OCI-LY7 (cell line): ENCODE measurements at regions not wholly inside any gene's neighbourhood (a gene's known extent, or its start where the extent isn't known, plus 50 kb on each side); places are given as distances from the start of the nearest gene placed in this dataset.
"Not testable (repeated sequence)": the region's sequence is repeated elsewhere in the genome, so short reads cannot be mapped to it uniquely, and the experiment has no call there.

Experiments used
- BruUV-seq: library from RNA; stranded (reverse); fragments of 400-500 nt; replicated peaks from 2 replicates; lab custom pipeline; 2021; lab: Mats Ljungman, UMichigan
- CTCF ChIA-PET: fragments of 300-600 bp; sonication (Branson Sonifier 250); formaldehyde crosslinking; loops from one replicate; lab custom pipeline; 2022; ENCODE audit warnings: antibody characterized with exemption; ENCODE audit not compliant: unreplicated experiment; lab: Charles Lee
- POLR2A ChIA-PET: fragments of 300-600 bp; sonication (Branson Sonifier 250); formaldehyde crosslinking; loops from one replicate; lab custom pipeline; 2022; ENCODE audit warnings: antibody characterized with exemption; lab: Charles Lee
- DNase-seq: peaks from one replicate; pipeline ENCODE4 v3.0.0-alpha.2; 2015; ENCODE audit warnings: low spot score
- H2AFZ ChIP-seq: fragments of 200-600 bp; sonication (generic), shearing (Covaris generic); 2 replicates; pipeline ENCODE4 v1.6.1; 2014; ENCODE audit warnings: mild to moderate bottlenecking, antibody characterized with exemption, low read length, moderate library complexity
- H3K27ac ChIP-seq: fragments of 200-600 bp; sonication (generic); 2 replicates; pipeline ENCODE4 v1.5.1; 2014; ENCODE audit warnings: mixed run types, low read depth, mild to moderate bottlenecking, moderate library complexity, low read length, inconsistent platforms; ENCODE audit not compliant: poor library complexity, severe bottlenecking
- H3K36me3 ChIP-seq: fragments of 200-600 bp; sonication (generic); 2 replicates; pipeline ENCODE4 v1.6.1; 2014; ENCODE audit warnings: mild to moderate bottlenecking, antibody characterized with exemption, low read length, moderate library complexity, mixed read lengths; ENCODE audit not compliant: insufficient read depth
- H3K4me1 ChIP-seq: fragments of 200-600 bp; sonication (generic); 2 replicates; pipeline ENCODE4 v1.5.1; 2014; ENCODE audit warnings: mild to moderate bottlenecking, low read length; ENCODE audit not compliant: insufficient read depth, poor library complexity, severe bottlenecking
- H3K4me2 ChIP-seq: fragments of 200-600 bp; sonication (generic); 2 replicates; pipeline ENCODE4 v1.6.1; 2014; ENCODE audit warnings: mild to moderate bottlenecking, low read length
- H3K4me3 ChIP-seq: fragments of 200-600 bp; sonication (generic); 2 replicates; pipeline ENCODE4 v1.5.1; 2014; ENCODE audit warnings: mild to moderate bottlenecking, low read depth, low read length; ENCODE audit not compliant: poor library complexity, severe bottlenecking
- H3K79me2 ChIP-seq: fragments of 200-600 bp; sonication (generic); 2 replicates; pipeline ENCODE4 v1.6.1; 2016; ENCODE audit warnings: low read depth, mild to moderate bottlenecking, low read length, moderate library complexity, mixed read lengths; ENCODE audit not compliant: insufficient read depth
- H3K9me2 ChIP-seq: fragments of 200-600 bp; sonication (generic); 2 replicates; pipeline ENCODE4 v1.6.1; 2016; ENCODE audit warnings: mild to moderate bottlenecking, low read length, mixed read lengths; ENCODE audit not compliant: insufficient read depth
- H3K9me3 ChIP-seq: fragments of 200-600 bp; sonication (generic); 2 replicates; pipeline ENCODE4 v1.6.1; 2014; ENCODE audit warnings: mild to moderate bottlenecking, mixed run types, low read length, mixed read lengths
- H4K20me1 ChIP-seq: fragments of 200-600 bp; sonication (generic); 2 replicates; pipeline ENCODE4 v1.6.1; 2014; ENCODE audit warnings: mild to moderate bottlenecking, antibody characterized with exemption, low read length, moderate library complexity, mixed read lengths; ENCODE audit not compliant: insufficient read depth
- CTCF ChIP-seq: fragments of 200-600 bp; sonication (generic); conservative IDR thresholded peaks from 2 replicates; pipeline ENCODE4 v1.5.1; 2014; ENCODE audit warnings: mild to moderate bottlenecking, antibody characterized with exemption, low read length, moderate library complexity, mixed read lengths
- EZH2phosphoT487 ChIP-seq: fragments of 200-600 bp; sonication (generic); IDR thresholded peaks from 2 replicates; pipeline ENCODE4 v1.6.1; 2018; ENCODE audit warnings: low read depth, borderline replicate concordance, mild to moderate bottlenecking, mixed run types, antibody characterized with exemption, low read length, moderate library complexity, mixed read lengths
- intact Hi-C: fragments of 100-400 bp; cut with micrococcal nuclease; formaldehyde crosslinking; loops from one replicate; pipeline ENCODE4 v1.10.0; 2022; ENCODE audit not compliant: unreplicated experiment

- CTCF ChIA-PET, result no interaction called here
- H3K36me3 ChIP-seq, result no peaks in the 10 kb centered on the region
- H3K9me2 ChIP-seq, result no peaks in the 10 kb centered on the region
- TF ChIP-seq EZH2phosphoT487, result no peak
- TF ChIP-seq CTCF, result no peak
- POLR2A ChIA-PET, result interaction anchor here (0.5 to 0.6 kb wide), 2 partner anchors 43 to 382 kb away, joined by 3 read pairs; no protein-coding TSS in a partner anchor
- H4K20me1 ChIP-seq, result no peaks in the 10 kb centered on the region
- no peak overlapping the region for H3K4me2 ChIP-seq
- no peak overlapping the region for H3K4me3 ChIP-seq
- H3K27ac ChIP-seq, result no peak overlapping the region
- H3K4me1 ChIP-seq, result no peaks in the 10 kb centered on the region
- H3K79me2 ChIP-seq, result no peaks in the 10 kb centered on the region
- intact Hi-C loops, result no loop called here
- no TSS peak for BruUV-seq
- DNase-seq, result no peak
- no peak overlapping the region for H2AFZ ChIP-seq
- no peaks in the 10 kb centered on the region for H3K9me3 ChIP-seq
Observed at GRCh38 chr7:86089455-86089854, 554.3 kb upstream of the GRM3 start.

DNA sequence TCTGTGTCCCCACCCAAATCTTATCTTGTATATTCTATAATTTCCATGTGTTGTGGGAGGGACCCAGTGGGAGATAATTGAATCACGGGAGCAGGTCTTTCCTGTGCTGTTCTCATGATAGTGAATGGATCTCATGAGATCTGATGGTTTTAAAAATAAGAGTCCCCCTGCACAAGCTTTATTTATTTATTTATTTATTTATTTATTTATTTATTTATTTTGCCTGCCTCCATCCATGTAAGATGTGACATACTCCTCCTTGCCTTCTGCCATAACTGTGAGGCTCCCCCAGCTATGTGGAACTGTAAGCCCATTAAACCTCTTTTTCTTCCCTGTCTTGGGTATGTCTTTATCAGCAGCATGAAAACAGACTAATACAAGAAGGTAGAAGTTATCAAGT, 579.1 kb upstream of the GRM3 start:
- H3K9me3 ChIP-seq, H4K20me1 ChIP-seq, H3K9me2 ChIP-seq, BruUV-seq, H3K4me3 ChIP-seq, H2AFZ ChIP-seq, H3K79me2 ChIP-seq, H3K4me1 ChIP-seq, intact Hi-C loops, H3K27ac ChIP-seq, H3K36me3 ChIP-seq, DNase-seq, CTCF ChIA-PET, H3K4me2 ChIP-seq: not testable (repeated sequence)
- POLR2A ChIA-PET, result interaction anchor here (0.7 kb wide), 1 partner anchor 344 kb away, joined by 3 read pairs; no protein-coding TSS in a partner anchor

- no TSS peak for BruUV-seq
- ChIA-PET POLR2A (interaction anchor here (0.6 kb wide), 2 partner anchors 321 to 942 kb away, joined by 3 read pairs; no protein-coding TSS in a partner anchor), CTCF (no interaction called here)
- Histone ChIP-seq H3K9me3 (peaks cover 10% of the 10 kb centered on the region), H3K36me3 (no peaks in the 10 kb centered on the region), H3K27ac (no peak overlapping the region), H2AFZ (no peak overlapping the region), H3K4me2 (no peak overlapping the region), H3K79me2 (no peaks in the 10 kb centered on the region), H3K9me2 (no peaks in the 10 kb centered on the region), H3K4me3 (no peak overlapping the region), H3K4me1 (no peaks in the 10 kb centered on the region), H4K20me1 (no peaks in the 10 kb centered on the region)
- intact Hi-C loops, result no loop called here
- DNase-seq, result no peak
- no peak for TF ChIP-seq EZH2phosphoT487
- no peak for TF ChIP-seq CTCF
Observed at GRCh38 chr7:86058649-86059048, 585.1 kb upstream of the GRM3 start.
